KMS-11 (cell line): ENCODE measurements at regions not wholly inside any gene's neighbourhood (a gene's known extent, or its start where the extent isn't known, plus 50 kb on each side); places are given as distances from the start of the nearest gene placed in this dataset.
"Not testable (repeated sequence)": the region's sequence is repeated elsewhere in the genome, so short reads cannot be mapped to it uniquely, and the experiment has no call there.

Source experiments
- H2AFZ ChIP-seq: fragments of 200-600 bp; sonication (generic); 2 replicates; pipeline ENCODE4 v1.6.1; 2016; ENCODE audit warnings: antibody characterized with exemption, mixed run types, low read depth
- H3K27ac ChIP-seq: fragments of 200-600 bp; sonication (generic); 2 replicates; pipeline ENCODE4 v1.6.1; 2016; ENCODE audit warnings: mild to moderate bottlenecking, mixed run types
- H3K27me3 ChIP-seq: fragments of 200-600 bp; sonication (generic); 2 replicates; pipeline ENCODE4 v1.6.1; 2017; ENCODE audit warnings: mild to moderate bottlenecking, low read depth, mixed run types, moderate library complexity; ENCODE audit not compliant: insufficient read depth
- H3K36me3 ChIP-seq: fragments of 200-600 bp; sonication (generic); 2 replicates; pipeline ENCODE4 v1.6.1; 2017; ENCODE audit warnings: mild to moderate bottlenecking, mixed run types; ENCODE audit not compliant: insufficient read depth
- H3K4me1 ChIP-seq: fragments of 200-600 bp; sonication (generic); 2 replicates; pipeline ENCODE4 v1.6.1; 2016; ENCODE audit warnings: mild to moderate bottlenecking, low read depth, mixed run types; ENCODE audit not compliant: poor library complexity, severe bottlenecking
- H3K4me2 ChIP-seq: fragments of 200-600 bp; sonication (generic); 2 replicates; pipeline ENCODE4 v1.7.0; 2016; ENCODE audit warnings: mild to moderate bottlenecking, mixed run types
- H3K4me3 ChIP-seq: fragments of 200-600 bp; sonication (generic); IDR thresholded peaks from 2 replicates; pipeline ENCODE4 v1.6.1; 2017; ENCODE audit warnings: low read depth, low read length, mixed read lengths; ENCODE audit not compliant: insufficient read depth
- H3K79me2 ChIP-seq: fragments of 200-600 bp; sonication (generic); 2 replicates; pipeline ENCODE4 v1.6.1; 2016; ENCODE audit warnings: low read depth, mixed run types; ENCODE audit not compliant: insufficient read depth
- H3K9ac ChIP-seq: fragments of 200-600 bp; sonication (generic); 2 replicates; pipeline ENCODE4 v1.6.1; 2016; ENCODE audit warnings: mild to moderate bottlenecking, mixed run types
- H4K20me1 ChIP-seq: fragments of 200-600 bp; sonication (generic); 2 replicates; pipeline ENCODE4 v1.6.1; 2016; ENCODE audit warnings: mild to moderate bottlenecking, mixed run types; ENCODE audit not compliant: insufficient read depth
- CTCF ChIP-seq: fragments of 200-600 bp; sonication (generic); conservative IDR thresholded peaks from 2 replicates; pipeline ENCODE4 v1.6.1; 2017; ENCODE audit warnings: low read depth, mild to moderate bottlenecking, antibody characterized with exemption, low read length, moderate library complexity, mixed read lengths

GRCh38 chr5:12147513-12147912 is 243.3 kb upstream of the CTNND2 start:
- no peak overlapping the region for H3K27ac ChIP-seq
- H3K4me2 ChIP-seq = no peak overlapping the region
- no peaks in the 10 kb centered on the region for H3K4me1 ChIP-seq
- no peak for TF ChIP-seq CTCF
- H4K20me1 ChIP-seq = no peaks in the 10 kb centered on the region
- no peaks in the 10 kb centered on the region for H3K79me2 ChIP-seq
- H3K27me3 ChIP-seq = no peaks in the 10 kb centered on the region
- no peak overlapping the region for H3K4me3 ChIP-seq
- no peak overlapping the region for H3K9ac ChIP-seq
- H3K36me3 ChIP-seq = no peaks in the 10 kb centered on the region
- H2AFZ ChIP-seq = no peak overlapping the region

- Histone ChIP-seq H3K36me3 (no peaks in the 10 kb centered on the region), H3K4me1 (no peaks in the 10 kb centered on the region), H3K9ac (no peak overlapping the region), H3K4me3 (no peak overlapping the region), H3K4me2 (no peak overlapping the region), H4K20me1 (no peaks in the 10 kb centered on the region), H3K27me3 (no peaks in the 10 kb centered on the region), H3K79me2 (no peaks in the 10 kb centered on the region), H2AFZ (no peak overlapping the region), H3K27ac (no peak overlapping the region)
- TF ChIP-seq CTCF = no peak
Measured at GRCh38 chr5:12141496-12141895, 237.2 kb upstream of the CTNND2 start.

- Histone ChIP-seq H3K4me3 (no peak overlapping the region), H3K27me3 (no peaks in the 10 kb centered on the region), H2AFZ (no peak overlapping the region), H3K4me1 (no peaks in the 10 kb centered on the region), H3K27ac (no peak overlapping the region), H4K20me1 (no peaks in the 10 kb centered on the region), H3K79me2 (no peaks in the 10 kb centered on the region), H3K36me3 (no peaks in the 10 kb centered on the region), H3K9ac (no peak overlapping the region), H3K4me2 (no peak overlapping the region)
- no peak for TF ChIP-seq CTCF
Measured at GRCh38 chr5:12133520-12133919, 229.3 kb upstream of the CTNND2 start.

GRCh38 chr5:12131020-12131419 is 226.8 kb upstream of the CTNND2 start:
- H4K20me1 ChIP-seq, H3K27me3 ChIP-seq, H3K4me1 ChIP-seq, H2AFZ ChIP-seq, H3K79me2 ChIP-seq, H3K36me3 ChIP-seq, H3K9ac ChIP-seq, H3K27ac ChIP-seq, H3K4me3 ChIP-seq, H3K4me2 ChIP-seq: not testable (repeated sequence)

- TF ChIP-seq CTCF = no peak
- Histone ChIP-seq H3K4me2 (no peak overlapping the region), H2AFZ (no peak overlapping the region), H3K27me3 (no peaks in the 10 kb centered on the region), H3K4me3 (no peak overlapping the region), H3K27ac (no peak overlapping the region), H3K9ac (no peak overlapping the region), H4K20me1 (no peaks in the 10 kb centered on the region), H3K36me3 (no peaks in the 10 kb centered on the region), H3K4me1 (no peaks in the 10 kb centered on the region), H3K79me2 (no peaks in the 10 kb centered on the region)
Measured at GRCh38 chr5:12125895-12126294, 221.6 kb upstream of the CTNND2 start.
